ENCODE measurements at regions not wholly inside any gene's neighbourhood (a gene's known extent, or its start where the extent isn't known, plus 50 kb on each side); places are given as distances from the start of the nearest gene placed in this dataset.
"Not testable (repeated sequence)": the region's sequence is repeated elsewhere in the genome, so short reads cannot be mapped to it uniquely, and the experiment has no call there.

DNA sequence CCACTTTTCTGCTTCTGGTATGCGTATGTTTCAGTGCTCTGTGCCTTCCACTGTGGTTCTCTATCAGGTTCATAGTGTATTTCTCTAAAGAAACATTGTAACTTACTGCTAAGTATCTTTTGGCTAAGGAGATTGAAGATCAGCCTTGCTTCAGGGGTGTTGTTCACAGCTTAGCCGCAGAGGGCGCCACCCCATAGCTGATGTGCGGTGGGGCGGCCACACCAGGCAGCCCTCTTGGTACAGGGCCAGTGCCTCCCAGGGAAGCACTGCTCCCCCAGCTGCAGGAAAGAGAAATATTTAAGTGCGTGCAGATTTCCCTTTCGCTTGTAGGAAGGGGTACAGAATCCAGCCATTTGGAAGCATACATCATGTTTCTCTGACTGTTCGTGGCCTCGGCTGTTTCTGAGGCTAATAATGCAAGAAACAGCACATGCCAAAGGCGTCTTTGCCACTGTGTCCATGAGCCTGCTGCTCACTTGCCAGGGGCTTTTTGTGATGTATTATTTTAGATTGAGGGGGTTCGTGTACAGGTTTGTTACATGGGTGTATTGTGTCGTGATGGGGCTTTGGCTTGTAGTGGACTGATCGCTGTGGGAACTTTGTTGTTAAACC, 67.2 kb downstream of the CDRT15L2 start:
- POLR2A ChIA-PET; H3K79me2 ChIP-seq (ENCODE audit: control insufficient read depth, insufficient read depth, low read length); SMC1A ChIA-PET (ENCODE audit: uncharacterized antibody, unreplicated experiment); H3K27me3 ChIP-seq (replicated peaks in 1 of 2; ENCODE audit: control insufficient read depth in 2 of 2, insufficient read depth in 2 of 2, low read length in 1 of 2); CTCF ChIA-PET; H2AFZ ChIP-seq (ENCODE audit: control insufficient read depth, low read depth, low read length); H4K20me1 ChIP-seq (ENCODE audit: control insufficient read depth, insufficient read depth); H3K4me3 ChIP-seq; DNase-seq (ENCODE audit: low read depth, low spot score); BruUV-seq (replicated peaks); H3K27ac ChIP-seq (ENCODE audit: control insufficient read depth, insufficient read depth); in situ Hi-C loops (cut with MboI); H3K36me3 ChIP-seq (ENCODE audit: control insufficient read depth in 2 of 2, insufficient read depth in 2 of 2, low read length in 1 of 2); H3K9ac ChIP-seq (ENCODE audit: control insufficient read depth, insufficient read depth, low read length); RAD21 ChIA-PET (ENCODE audit: unreplicated experiment); intact Hi-C loops (cut with micrococcal nuclease; ENCODE audit: unreplicated experiment); H3K9me3 ChIP-seq (replicated peaks; ENCODE audit: control insufficient read depth, insufficient read depth, low read length); H3K4me1 ChIP-seq (ENCODE audit: control insufficient read depth, insufficient read depth, low read length); FAIRE-seq; H3K4me2 ChIP-seq (ENCODE audit: control insufficient read depth, insufficient read depth): not testable (repeated sequence)
- 38% methylated on average over 13 of the region's 13 CpGs for WGBS (ENCODE audit: insufficient coverage, insufficient replicate concordance, low lambda C conversion rate, missing lambda C conversion rate)
- peak; percentile 29; the same call in 2 of the 3 replicates for ATAC-seq
- TF ChIP-seq, protein P1, sequence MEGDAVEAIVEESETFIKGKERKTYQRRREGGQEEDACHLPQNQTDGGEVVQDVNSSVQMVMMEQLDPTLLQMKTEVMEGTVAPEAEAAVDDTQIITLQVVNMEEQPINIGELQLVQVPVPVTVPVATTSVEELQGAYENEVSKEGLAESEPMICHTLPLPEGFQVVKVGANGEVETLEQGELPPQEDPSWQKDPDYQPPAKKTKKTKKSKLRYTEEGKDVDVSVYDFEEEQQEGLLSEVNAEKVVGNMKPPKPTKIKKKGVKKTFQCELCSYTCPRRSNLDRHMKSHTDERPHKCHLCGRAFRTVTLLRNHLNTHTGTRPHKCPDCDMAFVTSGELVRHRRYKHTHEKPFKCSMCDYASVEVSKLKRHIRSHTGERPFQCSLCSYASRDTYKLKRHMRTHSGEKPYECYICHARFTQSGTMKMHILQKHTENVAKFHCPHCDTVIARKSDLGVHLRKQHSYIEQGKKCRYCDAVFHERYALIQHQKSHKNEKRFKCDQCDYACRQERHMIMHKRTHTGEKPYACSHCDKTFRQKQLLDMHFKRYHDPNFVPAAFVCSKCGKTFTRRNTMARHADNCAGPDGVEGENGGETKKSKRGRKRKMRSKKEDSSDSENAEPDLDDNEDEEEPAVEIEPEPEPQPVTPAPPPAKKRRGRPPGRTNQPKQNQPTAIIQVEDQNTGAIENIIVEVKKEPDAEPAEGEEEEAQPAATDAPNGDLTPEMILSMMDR (IDR thresholded peaks at IDR 0.05 in 2 of 3, conservative IDR thresholded peaks at IDR 0.05 in 1 of 3; ENCODE audit: control insufficient read depth in 2 of 3, extremely low read depth in 1 of 3, insufficient read depth in 1 of 3, low read depth in 3 of 3, low read length in 3 of 3) = peak; percentile 12 to 49 (median 42); a peak in 5 of 6 replicates
- TF ChIP-seq RAD21 (IDR thresholded peaks at IDR 0.05; ENCODE audit: insufficient read depth, low read depth, low read length) = peak; percentile 40; the same call in 1 of the 2 replicates

DNA sequence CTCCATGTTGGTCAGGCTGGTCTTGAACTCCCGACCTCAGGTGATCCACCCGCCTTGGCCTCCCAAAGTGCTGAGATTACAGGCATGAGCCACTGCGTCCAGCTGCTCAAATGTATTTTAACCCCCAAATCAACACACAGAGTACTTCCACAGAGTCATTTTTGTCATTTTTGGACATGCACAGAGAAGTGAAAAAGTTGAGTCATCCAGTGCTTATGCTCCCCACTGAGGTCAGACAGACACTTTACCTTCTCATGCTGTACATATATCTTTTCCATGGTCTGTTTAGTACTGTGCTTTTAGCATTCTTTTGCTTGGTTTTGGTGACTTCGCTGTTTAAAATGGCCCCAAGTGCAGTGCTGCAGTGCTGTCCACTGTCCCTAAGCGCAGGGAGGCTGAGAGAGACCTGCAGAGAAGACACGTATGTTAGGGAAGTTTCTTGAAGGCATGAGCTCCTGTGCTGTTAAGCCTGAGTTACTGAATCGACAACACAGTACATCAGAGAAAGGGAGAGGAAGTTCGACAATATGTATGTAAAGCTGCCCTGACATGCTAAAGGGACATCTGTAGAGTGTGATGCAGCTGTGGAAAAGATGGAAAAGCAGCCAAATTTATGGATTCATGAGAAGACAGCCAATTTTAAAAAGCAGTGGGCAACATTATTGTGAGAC, 69.7 kb downstream of the CDRT15L2 start:
- Histone ChIP-seq H2AFZ (ENCODE audit: control insufficient read depth, low read depth, low read length) (peak overlapping the region; percentile 58), H3K27ac (ENCODE audit: control insufficient read depth, insufficient read depth) (peak overlapping the region; percentile 80), H3K9ac (ENCODE audit: control insufficient read depth, insufficient read depth, low read length) (peak overlapping the region; percentile 29; the same call in 1 of the 2 replicates), H3K4me2 (ENCODE audit: control insufficient read depth, insufficient read depth) (peak overlapping the region; percentile 50; the same call in 1 of the 2 replicates)
- intact Hi-C loops (cut with micrococcal nuclease; ENCODE audit: unreplicated experiment); H3K4me3 ChIP-seq; H4K20me1 ChIP-seq (ENCODE audit: control insufficient read depth, insufficient read depth); in situ Hi-C loops (cut with MboI); H3K4me1 ChIP-seq (ENCODE audit: control insufficient read depth, insufficient read depth, low read length); POLR2A ChIA-PET; H3K36me3 ChIP-seq (ENCODE audit: control insufficient read depth in 2 of 2, insufficient read depth in 2 of 2, low read length in 1 of 2); CTCF ChIA-PET; H3K79me2 ChIP-seq (ENCODE audit: control insufficient read depth, insufficient read depth, low read length); SMC1A ChIA-PET (ENCODE audit: uncharacterized antibody, unreplicated experiment); BruUV-seq (replicated peaks); H3K9me3 ChIP-seq (replicated peaks; ENCODE audit: control insufficient read depth, insufficient read depth, low read length); H3K27me3 ChIP-seq (replicated peaks in 1 of 2; ENCODE audit: control insufficient read depth in 2 of 2, insufficient read depth in 2 of 2, low read length in 1 of 2): not testable (repeated sequence)
- FAIRE-seq = peak; percentile 77
- peak; percentile 81 for DNase-seq (ENCODE audit: low read depth, low spot score)
- RAD21 ChIA-PET (ENCODE audit: unreplicated experiment) = interaction anchor here (0.6 kb wide), 1 partner anchor 26 kb away, joined by 3 read pairs; no protein-coding TSS in a partner anchor
- peak; percentile 93 for ATAC-seq
- WGBS (ENCODE audit: insufficient coverage, insufficient replicate concordance, low lambda C conversion rate, missing lambda C conversion rate) = 0% methylated on average over 8 of the region's 8 CpGs
- TF ChIP-seq EP300 (IDR thresholded peaks at IDR 0.05; ENCODE audit: borderline replicate concordance in 1 of 2, control insufficient read depth in 1 of 2, low read depth in 2 of 2, low read length in 2 of 2) = peak in 1 of 2 experiments; percentile 58; a peak in 1 of 4 replicates
- 0 out of 2 replicates have a peak, but pooled peaks have one; percentile 47 for TF ChIP-seq MEF2A (IDR thresholded peaks at IDR 0.05; ENCODE audit: insufficient read depth, low read depth, low read length)
- 0 out of 2 replicates have a peak, but pooled peaks have one; percentile 22 for TF ChIP-seq TCF3 (IDR thresholded peaks at IDR 0.05; ENCODE audit: borderline replicate concordance, insufficient read depth, low read depth, low read length)
- peak; percentile 32; the same call in 1 of the 2 replicates for TF ChIP-seq ZNF24 (IDR thresholded peaks at IDR 0.05)
- TF ChIP-seq, protein P2, sequence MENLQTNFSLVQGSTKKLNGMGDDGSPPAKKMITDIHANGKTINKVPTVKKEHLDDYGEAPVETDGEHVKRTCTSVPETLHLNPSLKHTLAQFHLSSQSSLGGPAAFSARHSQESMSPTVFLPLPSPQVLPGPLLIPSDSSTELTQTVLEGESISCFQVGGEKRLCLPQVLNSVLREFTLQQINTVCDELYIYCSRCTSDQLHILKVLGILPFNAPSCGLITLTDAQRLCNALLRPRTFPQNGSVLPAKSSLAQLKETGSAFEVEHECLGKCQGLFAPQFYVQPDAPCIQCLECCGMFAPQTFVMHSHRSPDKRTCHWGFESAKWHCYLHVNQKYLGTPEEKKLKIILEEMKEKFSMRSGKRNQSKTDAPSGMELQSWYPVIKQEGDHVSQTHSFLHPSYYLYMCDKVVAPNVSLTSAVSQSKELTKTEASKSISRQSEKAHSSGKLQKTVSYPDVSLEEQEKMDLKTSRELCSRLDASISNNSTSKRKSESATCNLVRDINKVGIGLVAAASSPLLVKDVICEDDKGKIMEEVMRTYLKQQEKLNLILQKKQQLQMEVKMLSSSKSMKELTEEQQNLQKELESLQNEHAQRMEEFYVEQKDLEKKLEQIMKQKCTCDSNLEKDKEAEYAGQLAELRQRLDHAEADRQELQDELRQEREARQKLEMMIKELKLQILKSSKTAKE (IDR thresholded peaks at IDR 0.05; ENCODE audit: low read depth, poor library complexity, severe bottlenecking) = peak; percentile 51
- TF ChIP-seq, protein P3, sequence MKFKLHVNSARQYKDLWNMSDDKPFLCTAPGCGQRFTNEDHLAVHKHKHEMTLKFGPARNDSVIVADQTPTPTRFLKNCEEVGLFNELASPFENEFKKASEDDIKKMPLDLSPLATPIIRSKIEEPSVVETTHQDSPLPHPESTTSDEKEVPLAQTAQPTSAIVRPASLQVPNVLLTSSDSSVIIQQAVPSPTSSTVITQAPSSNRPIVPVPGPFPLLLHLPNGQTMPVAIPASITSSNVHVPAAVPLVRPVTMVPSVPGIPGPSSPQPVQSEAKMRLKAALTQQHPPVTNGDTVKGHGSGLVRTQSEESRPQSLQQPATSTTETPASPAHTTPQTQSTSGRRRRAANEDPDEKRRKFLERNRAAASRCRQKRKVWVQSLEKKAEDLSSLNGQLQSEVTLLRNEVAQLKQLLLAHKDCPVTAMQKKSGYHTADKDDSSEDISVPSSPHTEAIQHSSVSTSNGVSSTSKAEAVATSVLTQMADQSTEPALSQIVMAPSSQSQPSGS (IDR thresholded peaks at IDR 0.05; ENCODE audit: low read length) = peak; percentile 51
- TF ChIP-seq ZNF217 (IDR thresholded peaks at IDR 0.05) = peak; percentile 61; the same call in 1 of the 2 replicates

Data from GM12878 (cell line).